IMR-90 (cell line): ENCODE measurements at regions not wholly inside any gene's neighbourhood (a gene's known extent, or its start where the extent isn't known, plus 50 kb on each side); places are given as distances from the start of the nearest gene placed in this dataset.

ENCODE experiments used
- ATAC-seq: fragments of 200-7000 bp; cut with Tn5 transposase; 2 replicates; pipeline ENCODE4 v1.9.1; 2020; ENCODE audit warnings: low read depth, mild to moderate bottlenecking, moderate library complexity
- BruUV-seq: library from RNA; stranded (reverse); fragments of 400-500 nt; replicated peaks from 2 replicates; lab custom pipeline; 2021; lab: Mats Ljungman, UMichigan
- CTCF ChIA-PET: fragments of 300-600 bp; formaldehyde crosslinking; extraction: SDS; loops from one replicate; lab custom pipeline; 2021; ENCODE audit warnings: antibody characterized with exemption; lab: Yijun Ruan, JAX
- POLR2A ChIA-PET: fragments of 300-600 bp; sonication (Branson Sonifier 250); formaldehyde crosslinking; loops from one replicate; lab custom pipeline; 2022; ENCODE audit warnings: antibody characterized with exemption; ENCODE audit not compliant: unreplicated experiment; lab: Charles Lee
- DNase-seq: peaks from one replicate; pipeline ENCODE4 v3.0.0; 2013
- H2AFZ ChIP-seq: replicated peaks from 2 replicates; pipeline ENCODE3; 2013; ENCODE audit warnings: low read length, mild to moderate bottlenecking; ENCODE audit not compliant: poor library complexity
- H2AK5ac ChIP-seq: 2 replicates; pipeline ENCODE4 v1.6.1; 2013; ENCODE audit warnings: low read depth, low read length, inconsistent platforms
- H2AK9ac ChIP-seq: replicated peaks from 2 replicates; pipeline ENCODE3; 2013; ENCODE audit warnings: mild to moderate bottlenecking, low read depth, low read length, moderate library complexity; ENCODE audit not compliant: poor library complexity
- H2BK120ac ChIP-seq: 2 replicates; pipeline ENCODE4 v1.6.1; 2013; ENCODE audit warnings: low read depth, low read length, inconsistent platforms
- H2BK15ac ChIP-seq: 3 replicates; pipeline ENCODE4 v1.6.1; 2013; ENCODE audit warnings: low read depth, low read length, inconsistent platforms
- H2BK20ac ChIP-seq: 2 replicates; pipeline ENCODE4 v1.6.1; 2013; ENCODE audit warnings: low read depth, mild to moderate bottlenecking, inconsistent platforms, low read length, moderate library complexity
- H2BK5ac ChIP-seq: 2 replicates; pipeline ENCODE4 v1.6.1; 2013; ENCODE audit warnings: mild to moderate bottlenecking, low read depth, low read length, inconsistent platforms; ENCODE audit not compliant: poor library complexity, severe bottlenecking
- H3K14ac ChIP-seq: replicated peaks from 2 replicates; pipeline ENCODE4 v1.6.1; 2013; ENCODE audit warnings: low read depth, low read length, inconsistent platforms
- H3K18ac ChIP-seq: 2 replicates; pipeline ENCODE4 v1.6.1; 2013; ENCODE audit warnings: low read depth, low read length, control low read depth
- H3K23ac ChIP-seq: 2 replicates; pipeline ENCODE4 v1.6.1; 2013; ENCODE audit warnings: low read depth, low read length, inconsistent platforms
- H3K27ac ChIP-seq: 2 replicates; pipeline ENCODE4 v1.5.1; 2013; ENCODE audit warnings: mild to moderate bottlenecking, control low read depth, low read length; ENCODE audit not compliant: insufficient read depth
- H3K27me3 ChIP-seq: 2 replicates; pipeline ENCODE4 v1.6.1; 2013; ENCODE audit warnings: low read length; ENCODE audit not compliant: control insufficient read depth, insufficient read depth
- H3K36me3 ChIP-seq: 2 replicates; pipeline ENCODE4 v1.6.1; 2013; ENCODE audit warnings: low read length, mixed read lengths; ENCODE audit not compliant: control insufficient read depth, insufficient read depth
- H3K4ac ChIP-seq: 2 replicates; pipeline ENCODE4 v1.6.1; 2013; ENCODE audit warnings: low read depth, low read length, inconsistent platforms
- H3K4me1 ChIP-seq: 2 replicates; pipeline ENCODE4 v1.6.1; 2013; ENCODE audit warnings: low read length, mixed read lengths; ENCODE audit not compliant: control insufficient read depth, insufficient read depth
- H3K4me2 ChIP-seq: 2 replicates; pipeline ENCODE4 v1.6.1; 2013; ENCODE audit warnings: low read depth, mild to moderate bottlenecking, control low read depth, low read length, moderate library complexity
- H3K4me3 ChIP-seq: 2 replicates; pipeline ENCODE4 v1.5.1; 2013; ENCODE audit warnings: low read depth, mild to moderate bottlenecking, control low read depth, low read length, moderate library complexity; ENCODE audit not compliant: insufficient read depth
- H3K56ac ChIP-seq: 2 replicates; pipeline ENCODE4 v1.6.1; 2013; ENCODE audit warnings: low read length, inconsistent platforms; ENCODE audit not compliant: insufficient read depth; ENCODE audit errors: extremely low read depth
- H3K79me1 ChIP-seq, 2 experiments: 2 replicates each; pipeline ENCODE4 v1.6.1; 2013; ENCODE audit warnings: low read length in 2 of 2, inconsistent platforms in 1 of 2, low read depth in 1 of 2
- H3K9ac ChIP-seq: 2 replicates; pipeline ENCODE4 v1.6.1; 2013; ENCODE audit warnings: low read depth, low read length, control low read depth
- H3K9me1 ChIP-seq: 2 replicates; pipeline ENCODE4 v1.6.1; 2013; ENCODE audit warnings: low read length, inconsistent platforms; ENCODE audit not compliant: insufficient read depth
- H3K9me3 ChIP-seq: 2 replicates; pipeline ENCODE4 v1.6.1; 2013; ENCODE audit warnings: low read length; ENCODE audit not compliant: control insufficient read depth, insufficient read depth
- H4K20me1 ChIP-seq: 2 replicates; pipeline ENCODE4 v1.6.1; 2013; ENCODE audit warnings: low read length, inconsistent platforms; ENCODE audit not compliant: insufficient read depth
- H4K5ac ChIP-seq: 2 replicates; pipeline ENCODE4 v1.6.1; 2013; ENCODE audit warnings: mild to moderate bottlenecking, low read depth, low read length, control low read depth
- H4K8ac ChIP-seq, 2 experiments: 2 replicates each; pipeline ENCODE4 v1.6.1; 2013; ENCODE audit warnings: low read depth in 2 of 2, low read length in 2 of 2, control low read depth in 1 of 2, inconsistent platforms in 1 of 2
- H4K91ac ChIP-seq: 2 replicates; pipeline ENCODE4 v1.6.1; 2013; ENCODE audit warnings: low read depth, low read length, inconsistent platforms; ENCODE audit not compliant: insufficient read depth
- BHLHE40 ChIP-seq: fragments of 150-350 bp; IDR thresholded peaks from 2 replicates; pipeline ENCODE4 v1.6.1; 2016; ENCODE audit warnings: mild to moderate bottlenecking, low read depth, low read length
- MAFK ChIP-seq: IDR thresholded peaks from 2 replicates; pipeline ENCODE4 v1.6.1; 2012; ENCODE audit warnings: low read depth, low read length, improper control_type of control experiment
- MAZ ChIP-seq: IDR thresholded peaks from 2 replicates; pipeline ENCODE4 v1.6.1; 2012; ENCODE audit warnings: low read depth, mild to moderate bottlenecking, low read length, improper control_type of control experiment, moderate library complexity, borderline replicate concordance
- RCOR1 ChIP-seq: IDR thresholded peaks from 2 replicates; pipeline ENCODE4 v1.6.1; 2012; ENCODE audit warnings: mild to moderate bottlenecking, low read length, improper control_type of control experiment; ENCODE audit not compliant: insufficient replicate concordance
- RFX5 ChIP-seq: IDR thresholded peaks from 2 replicates; pipeline ENCODE4 v1.8.0; 2012; ENCODE audit warnings: low read depth, mild to moderate bottlenecking, low read length, moderate library complexity
- USF2 ChIP-seq: fragments of 150-350 bp; IDR thresholded peaks from 2 replicates; pipeline ENCODE4 v1.6.1; 2017; ENCODE audit warnings: mild to moderate bottlenecking, antibody characterized with exemption, low read length, low read depth
- WGBS, 2 experiments: methylation state at CpG; one replicate each; pipeline versions ENCODE4 v1.1.5 to v1.1.7; 2013; ENCODE audit warnings: missing lambda C conversion rate in 2 of 2; ENCODE audit not compliant: insufficient read length in 1 of 2; ENCODE audit errors: extremely low coverage in 2 of 2; 5-methylcytosine and 5-hydroxymethylcytosine counted together
- dilution Hi-C: fragments of 300-500 bp; cut with HindIII; formaldehyde crosslinking; loops from one replicate; pipeline ENCODE4 v1.14.3; 2018; ENCODE audit warnings: low sequenced_read_pairs; ENCODE audit not compliant: unreplicated experiment
- in situ Hi-C: fragments of 300-500 bp; cut with MboI; formaldehyde crosslinking; loops from 3 replicates; pipeline ENCODE4 v1.14.3; 2019; ENCODE audit warnings: low sequenced_read_pairs, inconsistent platforms, mixed read lengths
- intact Hi-C: fragments of 100-400 bp; cut with micrococcal nuclease; formaldehyde crosslinking; loops from 2 replicates; pipeline ENCODE4 v1.10.0; 2022
- TF ChIP-seq, protein P1 (sequence below): conservative IDR thresholded peaks from 2 replicates; pipeline ENCODE4 v1.5.1; 2012; ENCODE audit warnings: mild to moderate bottlenecking, low read depth, low read length, improper control_type of control experiment

DNA sequence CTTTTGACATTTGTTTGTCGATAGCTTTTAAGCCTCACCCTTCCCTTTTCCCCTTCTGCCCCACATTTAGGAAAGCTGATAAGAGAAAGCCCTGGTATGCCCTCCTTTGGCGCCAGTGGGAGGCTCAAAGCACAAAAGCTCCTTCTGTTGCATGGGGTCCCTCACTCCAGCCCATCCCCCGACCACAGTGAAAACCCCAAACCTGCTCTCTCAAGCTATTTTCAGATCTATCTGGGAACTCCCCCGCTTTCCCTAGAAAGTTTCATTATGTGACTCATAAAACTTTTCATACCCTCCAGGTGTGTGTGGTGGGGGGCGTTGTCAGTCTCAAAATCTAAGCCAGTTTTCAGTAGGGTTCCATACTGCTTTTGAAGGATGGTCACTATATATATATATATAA lies 259.0 kb upstream of the PCDH7 start:
- POLR2A ChIA-PET, result no interaction called here
- no peak overlapping the region for H3K14ac ChIP-seq
- no peaks in the 10 kb centered on the region for H3K27me3 ChIP-seq
- H2AFZ ChIP-seq, result no peak overlapping the region
- no peak overlapping the region for H4K5ac ChIP-seq
- no peaks in the 10 kb centered on the region for H3K9me3 ChIP-seq
- in situ Hi-C loops, result no loop called here
- no peak overlapping the region for H2BK120ac ChIP-seq
- no peak for DNase-seq
- no peaks in the 10 kb centered on the region for H3K36me3 ChIP-seq
- intact Hi-C loops, result no loop called here
- H3K4ac ChIP-seq, result no peak overlapping the region
- H3K18ac ChIP-seq, result no peak overlapping the region
- H2AK5ac ChIP-seq, result no peak overlapping the region
- H3K27ac ChIP-seq, result no peak overlapping the region
- TF ChIP-seq, protein P1, sequence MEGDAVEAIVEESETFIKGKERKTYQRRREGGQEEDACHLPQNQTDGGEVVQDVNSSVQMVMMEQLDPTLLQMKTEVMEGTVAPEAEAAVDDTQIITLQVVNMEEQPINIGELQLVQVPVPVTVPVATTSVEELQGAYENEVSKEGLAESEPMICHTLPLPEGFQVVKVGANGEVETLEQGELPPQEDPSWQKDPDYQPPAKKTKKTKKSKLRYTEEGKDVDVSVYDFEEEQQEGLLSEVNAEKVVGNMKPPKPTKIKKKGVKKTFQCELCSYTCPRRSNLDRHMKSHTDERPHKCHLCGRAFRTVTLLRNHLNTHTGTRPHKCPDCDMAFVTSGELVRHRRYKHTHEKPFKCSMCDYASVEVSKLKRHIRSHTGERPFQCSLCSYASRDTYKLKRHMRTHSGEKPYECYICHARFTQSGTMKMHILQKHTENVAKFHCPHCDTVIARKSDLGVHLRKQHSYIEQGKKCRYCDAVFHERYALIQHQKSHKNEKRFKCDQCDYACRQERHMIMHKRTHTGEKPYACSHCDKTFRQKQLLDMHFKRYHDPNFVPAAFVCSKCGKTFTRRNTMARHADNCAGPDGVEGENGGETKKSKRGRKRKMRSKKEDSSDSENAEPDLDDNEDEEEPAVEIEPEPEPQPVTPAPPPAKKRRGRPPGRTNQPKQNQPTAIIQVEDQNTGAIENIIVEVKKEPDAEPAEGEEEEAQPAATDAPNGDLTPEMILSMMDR, result no peak
- TF ChIP-seq RFX5 (no peak), BHLHE40 (no peak), USF2 (no peak), RCOR1 (no peak), MAZ (no peak), MAFK (no peak)
- H2BK20ac ChIP-seq, result no peak overlapping the region
- no peak overlapping the region for H4K8ac ChIP-seq
- no peaks in the 10 kb centered on the region for H3K79me1 ChIP-seq
- no peak for ATAC-seq
- H2BK15ac ChIP-seq, result no peak overlapping the region
- no peak overlapping the region for H3K4me2 ChIP-seq
- H3K9me1 ChIP-seq, result no peaks in the 10 kb centered on the region
- H4K91ac ChIP-seq, result no peak overlapping the region
- no peaks in the 10 kb centered on the region for H4K20me1 ChIP-seq
- H3K4me3 ChIP-seq, result no peak overlapping the region
- H3K9ac ChIP-seq, result no peak overlapping the region
- no peaks in the 10 kb centered on the region for H3K4me1 ChIP-seq
- WGBS, 2 experiments, result no CpG with 5 or more reads among the region's 5 CpGs
- CTCF ChIA-PET, result interaction anchor here (0.6 to 0.8 kb wide), 2 partner anchors 331 to 654 kb away, joined by 3 to 5 read pairs; no protein-coding TSS in a partner anchor
- H3K56ac ChIP-seq, result no peak overlapping the region
- dilution Hi-C loops, result no loop called here
- no peak overlapping the region for H2BK5ac ChIP-seq
- H2AK9ac ChIP-seq, result no peak overlapping the region
- BruUV-seq, result no TSS peak
- no peak overlapping the region for H3K23ac ChIP-seq
